Brain microvascular endothelial cell (primary cell): ENCODE measurements at regions not wholly inside any gene's neighbourhood (a gene's known extent, or its start where the extent isn't known, plus 50 kb on each side); places are given as distances from the start of the nearest gene placed in this dataset.

ENCODE experiments used
- DNase-seq: peaks from one replicate; pipeline ENCODE4 v3.0.0-alpha.2; 2020
- H3K27ac ChIP-seq: fragments of 250-450 bp; sonication (Bioruptor Pico); 2 replicates; pipeline ENCODE4 v1.5.1; 2020; ENCODE audit warnings: mild to moderate bottlenecking, moderate library complexity
- H3K27me3 ChIP-seq: fragments of 250-450 bp; sonication (Bioruptor Pico); replicated peaks from 2 replicates; pipeline ENCODE4 v1.5.1; 2020; ENCODE audit warnings: mild to moderate bottlenecking
- H3K36me3 ChIP-seq: fragments of 250-450 bp; sonication (Bioruptor Pico); replicated peaks from 2 replicates; pipeline ENCODE4 v1.5.1; 2020; ENCODE audit warnings: mild to moderate bottlenecking
- H3K4me3 ChIP-seq: 2 replicates; pipeline ENCODE4 v1.5.1; 2011; ENCODE audit warnings: low read depth, mild to moderate bottlenecking, control low read depth, low read length, moderate library complexity
- CTCF ChIP-seq: IDR thresholded peaks from 2 replicates; pipeline ENCODE4 v1.5.1; 2011; ENCODE audit warnings: low read depth, mild to moderate bottlenecking, moderate library complexity, low read length, control low read depth, inconsistent platforms; ENCODE audit errors: missing control alignments
- in situ Hi-C: cut with HindIII; loops from 2 replicates; pipeline ENCODE4 v1.10.0; 2017; ENCODE audit warnings: low sequenced_read_pairs, low pct_ligation_motif_present

GRCh38 chr3:11089931-11090330 lies 64.4 kb upstream of the HRH1 start:
- Histone ChIP-seq H3K36me3 (no peaks in the 10 kb centered on the region), H3K27ac (no peak overlapping the region), H3K27me3 (no peaks in the 10 kb centered on the region), H3K4me3 (no peak overlapping the region)
- DNase-seq: no peak
- no peak for TF ChIP-seq CTCF
- in situ Hi-C loops: no loop called here

- in situ Hi-C loops: no loop called here
Measured at GRCh38 chr3:11090551-11090950, 63.7 kb upstream of the HRH1 start.

GRCh38 chr3:11091088-11091590 lies 63.2 kb upstream of the HRH1 start:
- in situ Hi-C loops: no loop called here
- TF ChIP-seq CTCF: no peak
- no peak overlapping the region for H3K4me3 ChIP-seq

More at GRCh38 chr3:11090551-11090950, 63.7 kb upstream of the HRH1 start:
- TF ChIP-seq CTCF: no peak
- Histone ChIP-seq H3K4me3 (no peak overlapping the region), H3K36me3 (no peaks in the 10 kb centered on the region), H3K27me3 (no peaks in the 10 kb centered on the region), H3K27ac (no peak overlapping the region)
- no peak for DNase-seq

GRCh38 chr3:11091791-11092190 lies 62.5 kb upstream of the HRH1 start:
- no peaks in the 10 kb centered on the region for H3K36me3 ChIP-seq
- TF ChIP-seq CTCF: no peak
- in situ Hi-C loops: no loop called here
- DNase-seq: no peak
- no peaks in the 10 kb centered on the region for H3K27me3 ChIP-seq
- no peak overlapping the region for H3K4me3 ChIP-seq
- no peak overlapping the region for H3K27ac ChIP-seq

More at GRCh38 chr3:11091088-11091590, 63.2 kb upstream of the HRH1 start:
- Histone ChIP-seq H3K27me3 (no peaks in the 10 kb centered on the region), H3K27ac (no peak overlapping the region), H3K36me3 (no peaks in the 10 kb centered on the region)
- DNase-seq: no peak

GRCh38 chr3:11093823-11094340 lies 60.4 kb upstream of the HRH1 start:
- H3K27me3 ChIP-seq: no peaks in the 10 kb centered on the region
- no peak overlapping the region for H3K27ac ChIP-seq
- no peaks in the 10 kb centered on the region for H3K36me3 ChIP-seq
- in situ Hi-C loops: no loop called here
- no peak for TF ChIP-seq CTCF
- DNase-seq: no peak
- no peak overlapping the region for H3K4me3 ChIP-seq

- peak; percentile 18 for DNase-seq
- Histone ChIP-seq H3K36me3 (no peaks in the 10 kb centered on the region), H3K4me3 (peak overlapping the region; percentile 42), H3K27me3 (no peaks in the 10 kb centered on the region), H3K27ac (peak overlapping the region; percentile 93)
- in situ Hi-C loops: no loop called here
- TF ChIP-seq CTCF: peak; percentile 62
Measured at GRCh38 chr3:11095932-11096265, 58.4 kb upstream of the HRH1 start.
